SU-DHL-6 (cell line): ENCODE measurements at regions not wholly inside any gene's neighbourhood (a gene's known extent, or its start where the extent isn't known, plus 50 kb on each side); places are given as distances from the start of the nearest gene placed in this dataset.

Experiments used
- EZH2phosphoT487 ChIP-seq: fragments of 200-600 bp; sonication (generic), shearing (Covaris generic); conservative IDR thresholded peaks from 2 replicates; pipeline ENCODE4 v1.6.1; 2018; ENCODE audit warnings: mild to moderate bottlenecking, antibody characterized with exemption, low read length, moderate library complexity, mixed read lengths
- TF ChIP-seq, protein P1 (sequence below): fragments of 200-600 bp; sonication (generic); IDR thresholded peaks from one replicate; pipeline ENCODE4 v1.5.1; 2017; ENCODE audit warnings: antibody characterized with exemption, mild to moderate bottlenecking, low read length, moderate library complexity; ENCODE audit not compliant: insufficient read depth, poor library complexity, severe bottlenecking

DNA sequence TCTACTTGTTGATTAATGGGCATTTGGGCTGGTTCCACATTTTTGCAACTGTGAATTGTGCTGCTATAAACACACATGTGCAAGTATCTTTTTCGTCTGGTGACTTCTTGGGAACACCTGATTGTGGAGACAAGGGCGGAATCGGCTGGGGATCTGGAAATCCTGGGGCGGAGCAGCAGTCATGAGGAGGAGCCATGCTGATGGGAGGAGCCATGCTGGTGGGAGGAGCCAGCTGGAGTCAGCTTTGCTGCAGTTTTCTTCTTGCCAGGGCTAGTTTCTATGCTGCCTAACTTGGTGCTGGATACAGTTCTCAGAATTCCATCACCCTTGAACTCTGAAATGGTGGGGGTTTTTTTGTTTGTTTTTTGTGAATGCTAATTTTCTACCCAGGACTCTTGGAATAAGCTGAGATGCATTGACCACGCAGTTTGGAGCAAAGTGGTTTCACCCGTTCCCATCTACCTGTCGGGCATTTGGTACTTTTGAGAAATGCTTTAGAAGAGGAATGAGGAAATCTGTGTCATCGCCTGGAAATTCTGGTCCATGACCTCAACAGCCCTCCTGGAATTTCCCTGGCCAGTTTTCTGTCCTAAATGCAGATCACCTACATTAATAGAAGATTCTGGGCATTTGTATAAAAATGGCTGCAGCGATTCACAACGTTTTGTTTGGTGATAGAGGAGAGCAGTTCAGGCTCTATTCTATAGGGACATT lies 217.4 kb upstream of the ZFHX3 start:
- TF ChIP-seq, protein P1, sequence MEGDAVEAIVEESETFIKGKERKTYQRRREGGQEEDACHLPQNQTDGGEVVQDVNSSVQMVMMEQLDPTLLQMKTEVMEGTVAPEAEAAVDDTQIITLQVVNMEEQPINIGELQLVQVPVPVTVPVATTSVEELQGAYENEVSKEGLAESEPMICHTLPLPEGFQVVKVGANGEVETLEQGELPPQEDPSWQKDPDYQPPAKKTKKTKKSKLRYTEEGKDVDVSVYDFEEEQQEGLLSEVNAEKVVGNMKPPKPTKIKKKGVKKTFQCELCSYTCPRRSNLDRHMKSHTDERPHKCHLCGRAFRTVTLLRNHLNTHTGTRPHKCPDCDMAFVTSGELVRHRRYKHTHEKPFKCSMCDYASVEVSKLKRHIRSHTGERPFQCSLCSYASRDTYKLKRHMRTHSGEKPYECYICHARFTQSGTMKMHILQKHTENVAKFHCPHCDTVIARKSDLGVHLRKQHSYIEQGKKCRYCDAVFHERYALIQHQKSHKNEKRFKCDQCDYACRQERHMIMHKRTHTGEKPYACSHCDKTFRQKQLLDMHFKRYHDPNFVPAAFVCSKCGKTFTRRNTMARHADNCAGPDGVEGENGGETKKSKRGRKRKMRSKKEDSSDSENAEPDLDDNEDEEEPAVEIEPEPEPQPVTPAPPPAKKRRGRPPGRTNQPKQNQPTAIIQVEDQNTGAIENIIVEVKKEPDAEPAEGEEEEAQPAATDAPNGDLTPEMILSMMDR, result no peak
- no peak for TF ChIP-seq EZH2phosphoT487
